Sigmoid colon (tissue), 4 donors: ENCODE measurements at regions not wholly inside any gene's neighbourhood (a gene's known extent, or its start where the extent isn't known, plus 50 kb on each side); places are given as distances from the start of the nearest gene placed in this dataset.

Experiments
- POLR2AphosphoS5 ChIP-seq, 4 donors: sonication (generic); formaldehyde crosslinking; IDR thresholded peaks; one replicate each; pipeline ENCODE4 v1.6.1; 2017; ENCODE audit warnings: antibody characterized with exemption in 4 of 4
- TF ChIP-seq, protein P1 (sequence below), 4 experiments: fragments of 450-650 bp in 3 of 4; fragments of 200-600 bp in 1 of 4; IDR thresholded peaks; one replicate each; pipeline ENCODE4 v1.5.1; 2016 to 2019; ENCODE audit warnings: antibody characterized with exemption in 4 of 4, mild to moderate bottlenecking in 3 of 4, moderate library complexity in 2 of 4

DNA sequence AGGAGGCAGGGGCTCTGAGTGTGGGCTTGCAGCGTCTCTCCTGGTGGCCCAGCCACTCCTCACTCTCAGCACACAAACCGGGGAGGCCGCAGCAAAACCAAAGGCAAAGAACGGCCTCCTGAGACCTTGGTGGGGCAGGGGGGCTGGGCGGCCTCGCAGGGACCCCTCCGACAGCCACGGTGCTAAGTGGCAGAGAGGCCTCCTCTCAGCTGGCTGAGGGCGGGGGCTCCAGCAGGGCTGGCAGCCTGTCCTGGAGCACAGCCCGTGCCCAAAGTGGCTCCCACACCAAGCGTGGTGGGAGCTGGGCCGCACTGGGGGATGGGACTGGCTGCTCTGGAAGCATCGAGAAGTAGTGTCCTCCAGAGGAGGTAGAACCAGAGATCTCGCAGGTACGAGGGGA is 334.4 kb downstream of the QKI start:
- TF ChIP-seq, protein P1, sequence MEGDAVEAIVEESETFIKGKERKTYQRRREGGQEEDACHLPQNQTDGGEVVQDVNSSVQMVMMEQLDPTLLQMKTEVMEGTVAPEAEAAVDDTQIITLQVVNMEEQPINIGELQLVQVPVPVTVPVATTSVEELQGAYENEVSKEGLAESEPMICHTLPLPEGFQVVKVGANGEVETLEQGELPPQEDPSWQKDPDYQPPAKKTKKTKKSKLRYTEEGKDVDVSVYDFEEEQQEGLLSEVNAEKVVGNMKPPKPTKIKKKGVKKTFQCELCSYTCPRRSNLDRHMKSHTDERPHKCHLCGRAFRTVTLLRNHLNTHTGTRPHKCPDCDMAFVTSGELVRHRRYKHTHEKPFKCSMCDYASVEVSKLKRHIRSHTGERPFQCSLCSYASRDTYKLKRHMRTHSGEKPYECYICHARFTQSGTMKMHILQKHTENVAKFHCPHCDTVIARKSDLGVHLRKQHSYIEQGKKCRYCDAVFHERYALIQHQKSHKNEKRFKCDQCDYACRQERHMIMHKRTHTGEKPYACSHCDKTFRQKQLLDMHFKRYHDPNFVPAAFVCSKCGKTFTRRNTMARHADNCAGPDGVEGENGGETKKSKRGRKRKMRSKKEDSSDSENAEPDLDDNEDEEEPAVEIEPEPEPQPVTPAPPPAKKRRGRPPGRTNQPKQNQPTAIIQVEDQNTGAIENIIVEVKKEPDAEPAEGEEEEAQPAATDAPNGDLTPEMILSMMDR (IDR thresholded peaks at IDR 0.05), result no peak
- no peak for TF ChIP-seq POLR2AphosphoS5 (IDR thresholded peaks at IDR 0.05)
